ENCODE measurements at regions not wholly inside any gene's neighbourhood (a gene's known extent, or its start where the extent isn't known, plus 50 kb on each side); places are given as distances from the start of the nearest gene placed in this dataset.
"Not testable (repeated sequence)": the region's sequence is repeated elsewhere in the genome, so short reads cannot be mapped to it uniquely, and the experiment has no call there.

GRCh38 chr15:26126819-26127387 is 263.8 kb upstream of the ATP10A start:
- DNase-seq (ENCODE audit: low read depth in 2 of 2) = no peak

- DNase-seq (ENCODE audit: low read depth in 2 of 2) = no peak
Observed at GRCh38 chr15:26126070-26126469, 262.9 kb upstream of the ATP10A start.

GRCh38 chr15:26125664-26126063 is 262.5 kb upstream of the ATP10A start:
- no peak for DNase-seq (ENCODE audit: low read depth in 2 of 2)

GRCh38 chr15:26119322-26119721 is 256.2 kb upstream of the ATP10A start:
- no peak for DNase-seq (ENCODE audit: low read depth in 2 of 2)

- DNase-seq (ENCODE audit: low read depth in 2 of 2) = no peak
Observed at GRCh38 chr15:26115229-26115943, 252.3 kb upstream of the ATP10A start.

- DNase-seq (ENCODE audit: low read depth in 2 of 2) = not testable (repeated sequence)
Observed at GRCh38 chr15:26114128-26114527, 251.0 kb upstream of the ATP10A start.

GRCh38 chr15:26113296-26113695 is 250.2 kb upstream of the ATP10A start:
- DNase-seq (ENCODE audit: low read depth in 2 of 2) = no peak

- no peak for DNase-seq (ENCODE audit: low read depth in 2 of 2)
Observed at GRCh38 chr15:26109203-26109602, 246.1 kb upstream of the ATP10A start.

- DNase-seq (ENCODE audit: low read depth in 2 of 2) = no peak
Observed at GRCh38 chr15:26106556-26106955, 243.4 kb upstream of the ATP10A start.

GRCh38 chr15:26103002-26103404 is 239.9 kb upstream of the ATP10A start:
- DNase-seq (ENCODE audit: low read depth in 2 of 2) = no peak

- DNase-seq (ENCODE audit: low read depth in 2 of 2) = no peak
Observed at GRCh38 chr15:26102365-26102764, 239.2 kb upstream of the ATP10A start.

- no peak for DNase-seq (ENCODE audit: low read depth in 2 of 2)
Observed at GRCh38 chr15:26101443-26101842, 238.3 kb upstream of the ATP10A start.

- DNase-seq (ENCODE audit: low read depth in 2 of 2) = no peak
Observed at GRCh38 chr15:26098801-26099200, 235.7 kb upstream of the ATP10A start.

- DNase-seq (ENCODE audit: low read depth in 2 of 2) = no peak
Observed at GRCh38 chr15:26097216-26097615, 234.1 kb upstream of the ATP10A start.

- no peak for DNase-seq (ENCODE audit: low read depth in 2 of 2)
Observed at GRCh38 chr15:26096581-26096980, 233.5 kb upstream of the ATP10A start.

- no peak for DNase-seq (ENCODE audit: low read depth in 2 of 2)
Observed at GRCh38 chr15:26095710-26096330, 232.7 kb upstream of the ATP10A start.

GRCh38 chr15:26091184-26091583 is 228.1 kb upstream of the ATP10A start:
- DNase-seq (ENCODE audit: low read depth in 2 of 2) = no peak

- DNase-seq (ENCODE audit: low read depth in 2 of 2) = peak in 1 of 2 experiments; percentile 25
Observed at GRCh38 chr15:26087881-26088280, 224.8 kb upstream of the ATP10A start.

GRCh38 chr15:26087395-26087794 is 224.3 kb upstream of the ATP10A start:
- peak; percentile 51 to 52 for DNase-seq (ENCODE audit: low read depth in 2 of 2)

GRCh38 chr15:26084771-26085170 is 221.6 kb upstream of the ATP10A start:
- no peak for DNase-seq (ENCODE audit: low read depth in 2 of 2)

GRCh38 chr15:26083896-26084295 is 220.8 kb upstream of the ATP10A start:
- no peak for DNase-seq (ENCODE audit: low read depth in 2 of 2)

- no peak for DNase-seq (ENCODE audit: low read depth in 2 of 2)
Observed at GRCh38 chr15:26083457-26083856, 220.3 kb upstream of the ATP10A start.
